H9 (cell line): ENCODE measurements at regions not wholly inside any gene's neighbourhood (a gene's known extent, or its start where the extent isn't known, plus 50 kb on each side); places are given as distances from the start of the nearest gene placed in this dataset.

Source experiments
- DNase-seq: peaks from one replicate; pipeline ENCODE4 v3.0.0-alpha.2; 2017
- H2AFZ ChIP-seq: one replicate; pipeline ENCODE4 v1.6.1; 2013; ENCODE audit warnings: mild to moderate bottlenecking, low read length, control low read depth, moderate library complexity
- H2AK5ac ChIP-seq: 2 replicates; pipeline ENCODE4 v1.6.1; 2013; ENCODE audit warnings: low read length, control low read depth, mixed read lengths; ENCODE audit not compliant: insufficient read length
- H2BK120ac ChIP-seq: one replicate; pipeline ENCODE4 v1.6.1; 2013; ENCODE audit warnings: low read depth, mild to moderate bottlenecking, low read length, control low read depth, inconsistent platforms; ENCODE audit not compliant: poor library complexity, severe bottlenecking
- H2BK12ac ChIP-seq: 2 replicates; pipeline ENCODE4 v1.6.1; 2013; ENCODE audit warnings: low read length, control low read depth, mixed read lengths, low read depth; ENCODE audit not compliant: insufficient read length
- H2BK15ac ChIP-seq: 2 replicates; pipeline ENCODE4 v1.6.1; 2013; ENCODE audit warnings: low read depth, low read length, control low read depth
- H2BK20ac ChIP-seq: one replicate; pipeline ENCODE4 v1.6.1; 2013; ENCODE audit warnings: low read depth, mild to moderate bottlenecking, low read length, control low read depth, inconsistent platforms; ENCODE audit not compliant: poor library complexity, severe bottlenecking
- H2BK5ac ChIP-seq: 2 replicates; pipeline ENCODE4 v1.6.1; 2013; ENCODE audit warnings: low read length, control low read depth, mixed read lengths; ENCODE audit not compliant: insufficient read length
- H3K14ac ChIP-seq: 2 replicates; pipeline ENCODE4 v1.6.1; 2013; ENCODE audit warnings: low read length, control low read depth; ENCODE audit not compliant: insufficient read depth
- H3K18ac ChIP-seq: 2 replicates; pipeline ENCODE4 v1.6.1; 2013; ENCODE audit warnings: low read depth, mild to moderate bottlenecking, mixed read lengths, low read length, control low read depth; ENCODE audit not compliant: insufficient read length
- H3K23ac ChIP-seq: 2 replicates; pipeline ENCODE4 v1.6.1; 2013; ENCODE audit warnings: low read length, control low read depth, mixed read lengths, low read depth; ENCODE audit not compliant: insufficient read length
- H3K23me2 ChIP-seq: 2 replicates; pipeline ENCODE4 v1.6.1; 2013; ENCODE audit warnings: low read depth, mild to moderate bottlenecking, mixed read lengths, low read length, control low read depth; ENCODE audit not compliant: insufficient read length, poor library complexity, severe bottlenecking
- H3K27ac ChIP-seq: 2 replicates; pipeline ENCODE4 v1.5.1; 2013; ENCODE audit warnings: low read length, control low read depth, mixed read lengths, low read depth; ENCODE audit not compliant: insufficient read length
- H3K27me3 ChIP-seq: 2 replicates; pipeline ENCODE4 v1.6.1; 2013; ENCODE audit warnings: low read length, control low read depth, inconsistent platforms; ENCODE audit not compliant: insufficient read depth
- H3K4ac ChIP-seq: 2 replicates; pipeline ENCODE4 v1.6.1; 2013; ENCODE audit warnings: low read depth, mild to moderate bottlenecking, control low read depth, inconsistent platforms, low read length, moderate library complexity
- H3K4me1 ChIP-seq: 2 replicates; pipeline ENCODE4 v1.6.1; 2013; ENCODE audit warnings: low read length, control low read depth, inconsistent platforms; ENCODE audit not compliant: insufficient read depth
- H3K4me2 ChIP-seq: 2 replicates; pipeline ENCODE4 v1.6.1; 2013; ENCODE audit warnings: low read length, control low read depth, mixed read lengths; ENCODE audit not compliant: insufficient read length, insufficient read depth
- H3K56ac ChIP-seq: 2 replicates; pipeline ENCODE4 v1.6.1; 2013; ENCODE audit warnings: low read depth, mild to moderate bottlenecking, mixed read lengths, low read length, control low read depth; ENCODE audit not compliant: insufficient read length
- H3K79me1 ChIP-seq: 2 replicates; pipeline ENCODE4 v1.6.1; 2013; ENCODE audit warnings: low read depth, mild to moderate bottlenecking, moderate library complexity, low read length, control low read depth, inconsistent platforms; ENCODE audit not compliant: insufficient read depth, poor library complexity, severe bottlenecking
- H3K79me2 ChIP-seq: 2 replicates; pipeline ENCODE4 v1.6.1; 2013; ENCODE audit warnings: low read length, control low read depth, inconsistent platforms; ENCODE audit not compliant: insufficient read depth
- H3K9ac ChIP-seq: 2 replicates; pipeline ENCODE4 v1.6.1; 2013; ENCODE audit warnings: low read length, control low read depth, mixed read lengths; ENCODE audit not compliant: insufficient read length; ENCODE audit errors: extremely low read depth
- H3K9me3 ChIP-seq: one replicate; pipeline ENCODE4 v1.6.1; 2013; ENCODE audit warnings: low read depth, low read length, inconsistent platforms; ENCODE audit not compliant: control insufficient read depth
- H3T11ph ChIP-seq: one replicate; pipeline ENCODE4 v1.6.1; 2013; ENCODE audit warnings: mild to moderate bottlenecking, low read length, control low read depth, inconsistent platforms
- H4K20me1 ChIP-seq: one replicate; pipeline ENCODE4 v1.6.1; 2013; ENCODE audit not compliant: control insufficient read depth, insufficient read length, insufficient read depth
- H4K5ac ChIP-seq: 2 replicates; pipeline ENCODE4 v1.6.1; 2013; ENCODE audit warnings: low read depth, mild to moderate bottlenecking, mixed read lengths, low read length, control low read depth; ENCODE audit not compliant: insufficient read length
- H4K8ac ChIP-seq: replicated peaks from 2 replicates; pipeline ENCODE4 v1.6.1; 2013; ENCODE audit warnings: low read length, control low read depth, mixed read lengths, low read depth; ENCODE audit not compliant: insufficient read length
- H4K91ac ChIP-seq: 2 replicates; pipeline ENCODE4 v1.6.1; 2013; ENCODE audit warnings: low read depth, mild to moderate bottlenecking, moderate library complexity, mixed read lengths, low read length, control low read depth; ENCODE audit not compliant: insufficient read length
- H3K27ac Mint-ChIP-seq, 3 experiments: 2 replicates in 2 of 3; 3 replicates in 1 of 3; pipeline ENCODE4 v1.8.0; 2020 to 2021; ENCODE audit warnings: mixed read lengths in 3 of 3, mild to moderate bottlenecking in 1 of 3, moderate library complexity in 1 of 3
- H3K27me3 Mint-ChIP-seq: 2 replicates; pipeline ENCODE4 v1.8.0; 2021; ENCODE audit warnings: low read depth, mild to moderate bottlenecking, moderate library complexity, mixed read lengths
- H3K36me3 Mint-ChIP-seq, 3 experiments: 2 replicates in 2 of 3; 3 replicates in 1 of 3; pipeline ENCODE4 v1.8.0; 2020 to 2021; ENCODE audit warnings: low read depth in 3 of 3, mixed read lengths in 3 of 3; ENCODE audit not compliant: insufficient read depth in 1 of 3
- H3K4me1 Mint-ChIP-seq, 2 experiments: 2 replicates each; pipeline ENCODE4 v1.8.0; 2020; ENCODE audit warnings: mixed read lengths in 2 of 2
- H3K4me3 Mint-ChIP-seq, 2 experiments: 2 replicates in 1 of 2; 3 replicates in 1 of 2; pipeline ENCODE4 v1.8.0; 2020 to 2021; ENCODE audit warnings: mild to moderate bottlenecking in 2 of 2, mixed read lengths in 2 of 2, moderate library complexity in 1 of 2
- H3K9me3 Mint-ChIP-seq, 2 experiments: 2 replicates in 1 of 2; 3 replicates in 1 of 2; pipeline ENCODE4 v1.8.0; 2020; ENCODE audit warnings: mild to moderate bottlenecking in 2 of 2, mixed read lengths in 2 of 2, moderate library complexity in 1 of 2
- WGBS: extraction: QIAGEN DNeasy Blood & Tissue Kit; methylation state at CpG from one replicate; pipeline ENCODE4 v1.1.7; 2013; ENCODE audit warnings: missing lambda C conversion rate, low lambda C conversion rate, mixed read lengths; ENCODE audit not compliant: insufficient read length; ENCODE audit errors: extremely low coverage; 5-methylcytosine and 5-hydroxymethylcytosine counted together
- TF ChIP-seq, protein P1 (sequence below): fragments of 200-600 bp; sonication (generic); conservative IDR thresholded peaks from 3 replicates; pipeline ENCODE4 v1.8.0; 2021; ENCODE audit warnings: antibody characterized with exemption, mild to moderate bottlenecking

DNA sequence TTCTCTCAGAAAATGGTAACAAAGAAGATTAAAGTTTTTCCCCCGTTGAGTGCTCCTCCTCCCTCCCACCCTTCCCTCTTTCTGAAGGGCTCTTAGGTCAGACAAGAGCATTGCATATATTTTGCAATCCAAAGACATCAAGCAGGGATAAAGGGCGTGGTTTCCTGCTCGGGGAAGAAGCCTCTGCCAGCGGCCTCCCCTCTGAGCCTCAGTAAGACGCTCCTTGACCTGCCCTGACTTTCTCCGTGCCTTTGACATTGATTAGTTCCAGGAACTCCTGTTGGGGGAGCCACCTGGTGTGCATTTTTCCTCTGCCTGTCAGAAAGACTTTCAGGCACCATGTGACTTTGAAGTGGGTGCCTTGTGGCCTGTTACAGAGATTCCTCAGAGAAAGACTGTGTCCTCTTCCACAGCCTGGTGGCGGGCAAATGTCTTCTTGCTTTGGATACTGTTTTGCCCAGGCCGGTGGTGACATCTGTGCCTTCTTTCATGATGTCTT is 87.2 kb upstream of the TBL1XR1 start:
- Mint-ChIP-seq H3K4me3 (peak overlapping the region in 1 of 2 experiments; percentile 18; a peak in 2 of 5 replicates), H3K4me1 (peaks cover 34 to 36% of the 10 kb centered on the region in 2 experiments), H3K27ac (no peak overlapping the region), H3K9me3 (no peaks in the 10 kb centered on the region; a peak in 3 of 5 replicates), H3K36me3 (no peaks in the 10 kb centered on the region; a peak in 1 of 7 replicates), H3K27me3 (peaks cover 2% of the 10 kb centered on the region)
- Histone ChIP-seq H4K5ac (no peak overlapping the region), H3T11ph (no peak overlapping the region), H3K23ac (no peak overlapping the region), H2AFZ (no peak overlapping the region), H2BK120ac (no peak overlapping the region), H3K56ac (no peak overlapping the region), H3K79me2 (no peaks in the 10 kb centered on the region), H3K4me1 (peaks cover 1% of the 10 kb centered on the region; the same call in 1 of the 2 replicates), H3K18ac (no peak overlapping the region), H3K4me2 (peak overlapping the region; percentile 28), H2BK15ac (no peak overlapping the region), H4K8ac (no peak overlapping the region), H4K91ac (no peak overlapping the region), H3K27me3 (no peaks in the 10 kb centered on the region), H3K79me1 (no peaks in the 10 kb centered on the region), H2AK5ac (no peak overlapping the region), H2BK12ac (no peak overlapping the region), H3K14ac (no peak overlapping the region), H2BK20ac (no peak overlapping the region), H3K23me2 (no peaks in the 10 kb centered on the region), H3K27ac (no peak overlapping the region), H2BK5ac (no peak overlapping the region), H3K9ac (no peak overlapping the region), H4K20me1 (no peaks in the 10 kb centered on the region), H3K4ac (no peak overlapping the region), H3K9me3 (no peaks in the 10 kb centered on the region)
- DNase-seq, result peak; percentile 94
- TF ChIP-seq, protein P1, sequence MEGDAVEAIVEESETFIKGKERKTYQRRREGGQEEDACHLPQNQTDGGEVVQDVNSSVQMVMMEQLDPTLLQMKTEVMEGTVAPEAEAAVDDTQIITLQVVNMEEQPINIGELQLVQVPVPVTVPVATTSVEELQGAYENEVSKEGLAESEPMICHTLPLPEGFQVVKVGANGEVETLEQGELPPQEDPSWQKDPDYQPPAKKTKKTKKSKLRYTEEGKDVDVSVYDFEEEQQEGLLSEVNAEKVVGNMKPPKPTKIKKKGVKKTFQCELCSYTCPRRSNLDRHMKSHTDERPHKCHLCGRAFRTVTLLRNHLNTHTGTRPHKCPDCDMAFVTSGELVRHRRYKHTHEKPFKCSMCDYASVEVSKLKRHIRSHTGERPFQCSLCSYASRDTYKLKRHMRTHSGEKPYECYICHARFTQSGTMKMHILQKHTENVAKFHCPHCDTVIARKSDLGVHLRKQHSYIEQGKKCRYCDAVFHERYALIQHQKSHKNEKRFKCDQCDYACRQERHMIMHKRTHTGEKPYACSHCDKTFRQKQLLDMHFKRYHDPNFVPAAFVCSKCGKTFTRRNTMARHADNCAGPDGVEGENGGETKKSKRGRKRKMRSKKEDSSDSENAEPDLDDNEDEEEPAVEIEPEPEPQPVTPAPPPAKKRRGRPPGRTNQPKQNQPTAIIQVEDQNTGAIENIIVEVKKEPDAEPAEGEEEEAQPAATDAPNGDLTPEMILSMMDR, result peak; percentile 38; the same call in 2 of the 3 replicates
- no CpG with 5 or more reads among the region's 8 CpGs for WGBS
